LHCN-M2 (cell line): ENCODE measurements at regions not wholly inside any gene's neighbourhood (a gene's known extent, or its start where the extent isn't known, plus 50 kb on each side); places are given as distances from the start of the nearest gene placed in this dataset.

Experiments used
- DNase-seq: peaks from one replicate; pipeline ENCODE4 v3.0.0-alpha.2; 2012; ENCODE audit warnings: low read depth

DNA sequence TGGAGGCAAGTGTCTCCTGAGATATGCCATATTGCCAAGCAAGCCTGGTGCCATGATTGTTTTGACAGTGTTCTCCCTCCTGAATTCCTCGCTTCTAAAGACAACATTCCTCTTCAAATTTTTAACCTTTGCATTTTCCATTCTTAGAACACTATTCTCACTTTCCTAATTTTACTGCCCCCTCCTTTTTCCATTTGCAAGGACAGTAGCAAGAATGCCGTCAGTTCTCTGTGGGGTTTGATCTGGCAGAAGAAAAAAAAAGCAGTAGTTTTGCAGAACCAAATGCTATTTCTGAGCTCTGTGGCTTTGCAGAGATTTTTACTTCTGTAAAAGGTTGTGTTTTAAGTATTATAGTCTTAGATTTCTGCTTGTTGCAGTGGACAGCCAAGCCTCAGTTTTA lies 295.2 kb downstream of the NUAK1 start:
- no peak for DNase-seq

DNA sequence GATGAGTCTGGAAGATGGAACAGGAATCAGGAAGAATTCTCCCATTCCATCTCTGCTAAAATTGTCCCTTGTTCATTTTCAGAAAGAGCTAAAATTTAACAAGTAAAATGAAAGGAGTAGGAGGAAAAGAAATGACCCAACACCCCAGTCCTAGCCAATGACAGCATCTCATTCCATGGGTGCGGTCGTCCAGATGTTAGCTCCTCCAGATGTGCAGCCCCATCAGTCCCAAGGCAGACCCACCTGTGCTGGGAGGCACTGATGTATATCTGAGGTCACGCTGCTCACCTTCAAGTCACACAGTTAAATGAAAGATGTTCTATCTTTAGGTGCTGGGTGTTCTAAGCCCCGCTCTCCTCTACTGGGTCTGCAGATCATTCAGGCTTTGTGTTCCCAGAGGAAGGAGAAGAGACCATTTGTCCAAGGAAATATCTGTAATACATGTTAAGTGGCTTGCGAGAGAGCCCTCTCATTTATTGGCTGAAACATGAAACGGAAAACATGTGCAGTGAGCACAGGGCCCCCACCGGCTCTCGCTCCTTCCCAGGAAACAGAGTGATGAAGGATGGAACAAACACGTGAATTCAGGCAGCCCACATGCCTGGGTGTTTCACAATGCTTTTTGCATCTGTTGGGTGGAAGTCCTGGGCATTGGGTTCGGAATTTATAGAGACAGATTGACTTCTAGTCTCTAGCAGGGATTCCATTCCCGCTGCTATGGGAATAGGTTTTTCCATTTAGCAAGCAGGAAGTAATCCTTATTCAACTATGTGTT lies 294.6 kb downstream of the NUAK1 start:
- no peak for DNase-seq

DNA sequence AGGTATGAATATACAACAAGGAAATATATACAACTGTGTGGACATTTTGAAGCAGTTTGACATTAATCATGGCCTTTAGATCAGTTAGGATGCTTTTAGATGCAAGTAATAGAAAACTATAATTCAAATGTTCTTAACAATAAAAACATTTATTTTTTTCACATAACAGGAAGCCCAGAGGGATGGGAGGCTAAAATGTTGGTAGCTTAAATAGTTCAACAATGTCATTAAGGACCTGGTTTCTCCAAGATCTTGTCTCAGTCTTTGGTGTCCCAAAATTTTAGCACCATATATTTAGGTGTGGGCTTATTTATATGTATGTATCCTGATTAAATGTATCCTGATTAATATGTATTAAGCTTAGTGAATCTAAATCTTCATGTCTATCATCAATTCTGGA lies 292.4 kb downstream of the NUAK1 start:
- DNase-seq, result no peak

DNA sequence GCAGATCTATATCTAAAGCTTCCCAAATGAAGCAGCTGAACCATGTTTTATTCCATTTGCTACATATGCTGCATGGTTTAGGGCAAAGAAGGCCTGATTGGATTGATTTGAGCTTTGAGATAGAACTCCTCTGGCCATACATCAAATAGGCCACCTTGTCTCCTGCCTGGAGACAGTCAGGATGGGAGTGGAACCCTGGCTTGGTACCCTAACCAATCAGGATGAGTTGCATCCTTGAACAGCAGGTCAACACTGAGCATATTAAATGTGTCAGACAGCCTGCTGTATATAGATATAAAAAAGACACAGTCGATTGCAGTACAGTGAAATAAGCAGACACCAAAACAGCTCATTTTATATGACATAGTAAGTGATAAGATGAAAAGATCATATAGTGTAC lies 291.7 kb downstream of the NUAK1 start:
- no peak for DNase-seq

DNA sequence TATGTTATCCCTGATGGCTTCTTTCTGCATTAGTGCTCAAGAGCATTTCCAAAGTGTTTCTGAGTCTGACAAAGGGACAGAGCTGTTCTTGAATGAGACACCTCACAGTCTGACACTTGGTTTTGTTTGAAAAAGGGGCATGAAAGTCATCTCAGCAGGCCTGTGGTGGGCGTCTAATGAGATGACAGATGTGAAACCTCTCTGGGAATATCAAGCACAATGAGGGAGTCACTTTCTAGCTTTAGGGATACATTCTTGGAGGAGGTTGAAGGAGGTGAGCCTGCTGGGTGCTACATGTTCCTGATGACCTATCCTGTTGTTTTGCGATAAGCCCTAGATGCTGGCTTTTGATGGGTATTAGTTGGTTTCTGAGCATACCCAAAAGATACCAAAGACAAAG lies 290.5 kb downstream of the NUAK1 start:
- no peak for DNase-seq

DNA sequence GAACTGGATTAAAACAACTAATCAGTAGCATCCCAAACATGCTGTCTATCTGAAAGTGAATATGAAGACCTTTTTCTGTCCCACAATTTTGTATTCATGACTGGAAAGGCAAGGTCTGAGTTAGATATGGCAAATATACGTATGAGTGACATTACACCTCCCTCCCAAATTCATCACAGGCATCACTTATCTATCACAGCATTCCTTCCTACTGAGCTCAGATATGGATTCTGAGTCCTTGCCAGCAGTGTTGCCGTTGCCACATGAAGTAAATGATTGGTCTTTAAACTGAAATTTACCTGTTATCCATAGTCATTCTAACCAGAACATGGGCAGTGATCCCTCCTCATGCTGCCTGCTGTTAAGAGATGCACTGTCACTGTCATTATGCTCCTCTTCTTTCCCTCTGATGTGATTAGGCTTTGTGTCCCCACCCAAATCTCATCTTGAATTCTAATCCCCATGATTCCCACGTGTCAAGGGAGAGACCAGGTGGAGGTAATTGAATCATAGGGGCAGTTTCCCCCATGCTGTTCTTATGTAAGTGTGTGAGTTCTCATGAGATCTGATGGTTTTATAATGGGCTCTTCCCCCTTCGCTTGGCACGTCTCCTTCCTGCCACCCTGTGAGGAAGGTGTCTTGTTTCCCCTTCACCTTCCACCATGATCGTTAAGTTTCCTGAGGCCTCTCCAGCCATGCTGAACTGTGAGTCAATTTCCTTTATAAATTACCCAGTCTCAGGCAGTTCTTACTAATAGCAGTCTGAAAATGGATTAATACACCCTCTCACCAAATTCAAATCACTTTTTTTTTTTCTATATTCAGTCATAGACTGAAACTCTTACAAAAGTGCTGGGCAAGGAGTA lies 288.4 kb downstream of the NUAK1 start:
- no peak for DNase-seq

DNA sequence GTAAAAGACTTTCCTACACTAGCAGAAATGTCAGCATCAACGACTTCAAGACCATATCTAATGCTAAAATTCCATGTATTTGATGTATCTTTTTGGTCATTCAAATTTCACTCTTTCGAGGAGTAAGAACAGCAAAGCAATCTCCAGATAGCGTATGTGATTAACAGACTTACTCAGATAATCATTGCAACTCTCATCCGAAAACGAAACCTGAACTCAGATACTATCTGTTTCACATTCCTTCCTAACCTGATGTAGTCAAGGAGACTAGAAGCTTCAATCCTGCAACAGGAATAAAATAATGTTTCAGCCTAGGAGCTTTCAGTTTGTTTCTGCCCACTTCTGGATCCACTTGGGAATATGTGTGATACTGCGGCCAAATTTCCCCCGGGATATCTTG lies 286.3 kb downstream of the NUAK1 start:
- DNase-seq, result peak; percentile 9

DNA sequence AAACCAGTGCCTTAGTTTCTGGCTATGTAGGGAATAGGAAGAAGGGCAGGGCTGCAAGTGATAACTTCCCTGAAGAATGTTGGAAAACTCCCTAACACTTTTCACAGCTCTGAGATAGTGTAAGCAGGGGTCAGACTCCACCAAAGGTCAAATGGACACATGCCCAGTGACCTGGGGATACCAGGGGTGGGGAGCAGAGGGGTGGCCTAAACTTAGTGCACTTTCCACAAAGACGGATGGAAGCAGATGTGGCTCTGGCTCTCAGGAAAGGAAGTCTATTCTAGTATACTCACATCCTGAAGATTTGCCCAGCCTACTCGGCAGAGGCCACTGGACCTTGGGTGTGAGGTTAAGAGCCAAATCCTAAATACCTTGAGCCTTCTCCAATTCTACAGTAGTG lies 285.8 kb downstream of the NUAK1 start:
- peak; percentile 39 for DNase-seq

DNA sequence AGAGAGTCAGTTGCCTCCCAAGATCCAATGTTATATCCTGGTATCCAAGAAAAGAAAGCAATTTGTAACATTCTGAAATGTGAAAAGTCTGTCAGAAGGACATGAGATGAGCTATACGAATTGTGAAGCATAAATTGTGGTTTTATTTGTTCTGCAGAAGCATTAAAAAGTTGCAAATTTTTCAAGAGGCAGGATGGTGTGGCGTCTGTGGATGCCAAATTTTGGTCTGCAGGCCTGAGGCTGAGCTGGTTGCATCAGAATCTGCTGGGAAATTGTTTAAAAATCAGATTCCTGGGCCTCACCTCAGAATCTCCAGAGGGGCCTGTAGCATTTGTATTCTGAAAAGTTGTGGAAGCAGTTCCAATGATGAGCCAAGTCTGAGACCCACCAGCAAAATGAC lies 284.7 kb downstream of the NUAK1 start:
- DNase-seq, result no peak

DNA sequence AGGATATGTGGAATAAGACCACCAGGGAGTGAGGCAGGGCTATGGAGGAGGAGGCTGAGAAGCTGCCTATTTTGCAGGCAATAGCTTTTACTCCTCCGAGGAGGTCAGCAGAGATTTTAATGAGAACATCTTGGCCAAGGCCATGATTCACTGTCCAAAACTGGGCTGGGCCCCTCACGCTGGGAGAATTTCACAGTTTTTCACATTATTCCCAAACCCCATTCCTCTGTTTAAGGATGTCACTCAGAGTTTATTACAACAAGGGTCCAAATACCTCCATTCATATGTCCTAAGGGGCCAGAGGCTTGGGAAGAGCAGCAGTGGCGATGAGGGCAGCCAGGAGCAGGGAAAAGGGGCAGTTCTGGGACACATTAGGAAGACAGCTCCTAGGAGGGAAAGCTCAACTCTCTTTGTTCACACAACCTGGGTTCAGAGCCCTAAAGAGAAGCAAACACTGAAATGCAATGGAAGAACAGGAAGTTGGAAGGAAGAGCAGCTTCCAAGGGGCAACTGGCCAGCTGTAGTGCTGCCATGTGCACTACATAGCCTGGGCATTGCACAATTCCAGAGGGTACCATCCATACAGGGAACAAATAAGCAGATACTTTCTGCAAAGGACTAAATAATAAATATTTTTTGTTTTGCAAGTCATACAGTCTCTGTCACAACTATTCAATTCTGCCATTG lies 283.2 kb downstream of the NUAK1 start:
- no peak for DNase-seq

DNA sequence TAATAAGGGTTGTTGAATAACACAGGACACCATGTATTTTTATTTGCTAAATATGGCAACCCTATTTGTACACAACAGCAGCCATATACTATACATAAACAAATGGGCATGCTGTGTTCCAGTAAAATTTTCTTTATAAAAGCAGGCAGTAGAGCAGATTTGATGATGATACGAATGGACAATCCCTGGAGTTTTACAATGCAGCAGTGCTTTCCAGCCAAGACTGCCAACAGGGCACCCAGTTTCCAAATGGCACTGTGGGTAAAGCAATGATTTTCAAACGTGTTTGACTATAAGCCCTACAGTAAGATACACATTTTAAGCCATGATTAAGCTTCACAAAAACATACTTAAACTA lies 282.7 kb downstream of the NUAK1 start:
- DNase-seq, result no peak

DNA sequence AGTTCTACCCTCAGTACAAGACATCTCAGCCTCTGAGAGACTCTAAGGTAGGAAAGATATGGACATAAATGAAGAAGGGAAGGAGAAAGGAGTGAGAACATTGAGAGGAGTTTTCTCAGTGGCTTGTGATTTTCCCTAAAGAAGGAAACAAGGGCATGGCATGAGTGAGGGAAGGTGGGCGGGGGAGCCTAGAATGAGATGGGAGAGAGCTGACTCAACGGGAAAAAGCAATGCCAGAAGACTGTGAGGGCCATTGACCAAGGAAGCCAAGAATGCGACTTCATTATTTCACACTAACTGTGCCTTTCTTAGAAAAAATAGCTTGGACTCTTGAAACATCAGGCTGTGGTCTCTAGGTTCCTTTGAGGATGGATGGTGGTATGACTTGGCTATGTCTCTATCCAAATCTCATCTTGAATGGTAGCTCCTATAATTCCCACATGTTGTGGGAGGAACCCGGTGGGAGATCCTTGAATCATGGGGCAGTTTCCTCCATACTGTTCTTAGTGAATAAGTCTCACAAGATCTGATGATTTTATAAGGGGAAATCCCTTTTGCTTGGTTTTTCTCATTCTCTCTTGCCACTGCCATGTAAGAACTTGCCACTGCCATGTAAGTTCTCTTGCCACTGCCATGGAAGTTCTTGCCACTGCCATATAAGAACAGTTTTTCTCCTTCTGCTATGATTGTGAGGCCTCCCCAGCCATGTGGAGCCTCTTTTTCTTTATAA lies 279.6 kb downstream of the NUAK1 start:
- DNase-seq, result no peak

DNA sequence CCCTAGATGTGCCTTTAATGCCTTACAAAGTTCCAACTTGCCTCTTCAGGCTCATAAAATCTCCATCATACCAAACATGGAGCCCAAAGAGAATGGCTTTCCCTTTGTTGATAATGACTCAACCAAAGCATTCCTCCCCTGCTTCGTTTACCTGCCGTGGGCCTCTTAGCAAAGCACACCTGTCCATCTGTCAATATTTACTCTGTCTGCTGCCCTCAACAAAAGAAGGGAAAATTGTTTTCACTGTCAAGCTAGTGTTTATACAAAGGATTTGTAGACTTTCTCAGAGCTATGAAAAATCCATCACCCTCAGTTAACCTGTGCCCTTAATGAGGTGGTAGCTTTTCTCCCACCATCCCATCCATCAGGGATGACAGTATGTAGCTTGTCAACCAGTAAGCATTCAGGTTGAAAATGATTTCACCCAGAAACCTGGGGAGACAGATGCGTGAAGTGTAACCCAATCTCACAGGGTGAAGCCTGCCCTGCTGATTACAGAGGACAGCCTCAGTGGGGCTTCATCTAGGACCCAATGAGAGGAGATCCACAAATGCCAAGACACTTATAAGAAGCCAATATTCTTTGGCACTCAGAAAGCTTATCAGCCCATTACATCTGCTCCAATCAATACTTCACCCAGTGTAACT lies 278.1 kb downstream of the NUAK1 start:
- no peak for DNase-seq

DNA sequence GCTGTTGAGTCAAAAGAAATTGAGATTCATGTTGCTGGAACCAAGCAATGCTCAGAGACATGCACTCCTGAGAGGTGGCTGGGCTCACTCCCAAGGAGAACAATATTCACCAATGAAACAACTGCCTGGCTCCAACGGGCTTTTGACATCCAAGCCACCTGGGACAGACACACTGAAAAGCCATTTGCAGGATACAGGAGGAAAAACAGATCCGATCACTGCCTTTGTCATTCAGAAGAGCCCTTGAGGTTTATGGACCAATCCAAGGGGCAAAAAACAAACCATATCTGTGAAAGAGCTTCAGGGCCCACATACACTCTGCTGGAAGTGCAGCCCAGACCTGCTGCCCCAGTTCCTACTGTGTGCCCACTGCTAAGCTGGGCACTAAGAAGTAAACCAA lies 277.5 kb downstream of the NUAK1 start:
- no peak for DNase-seq

DNA sequence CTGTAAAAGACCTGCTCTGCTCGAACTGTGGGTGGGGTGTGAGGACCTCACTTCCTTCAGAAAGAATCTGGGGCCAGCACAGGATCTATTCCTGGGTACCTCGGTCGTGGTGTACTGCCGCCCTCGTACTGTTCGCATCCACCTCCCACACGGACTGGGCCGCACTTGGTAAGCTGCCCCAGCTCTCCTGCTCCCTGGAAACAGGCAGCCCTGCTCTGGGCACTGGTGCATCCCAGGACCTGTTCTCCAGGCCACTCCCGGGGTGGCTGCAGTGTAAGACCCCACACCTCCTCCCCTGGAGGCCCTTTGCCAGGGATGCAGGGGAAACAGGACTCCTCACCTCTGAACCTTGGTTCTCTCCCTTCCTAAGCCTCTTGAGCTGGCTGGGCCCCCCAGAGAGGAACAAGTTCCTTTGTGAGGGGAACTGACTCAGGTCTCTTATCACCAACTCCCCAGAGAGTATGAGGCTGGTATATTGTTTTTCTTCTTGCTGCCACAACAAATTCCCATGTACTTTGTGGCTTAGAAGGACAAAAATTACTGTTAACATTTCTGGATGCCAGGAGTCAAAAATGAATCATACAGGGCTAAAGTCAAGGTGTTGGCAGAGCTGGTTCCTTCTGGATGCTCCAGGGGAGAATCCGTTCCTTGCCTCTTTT lies 276.5 kb downstream of the NUAK1 start:
- peak; percentile 9 for DNase-seq

DNA sequence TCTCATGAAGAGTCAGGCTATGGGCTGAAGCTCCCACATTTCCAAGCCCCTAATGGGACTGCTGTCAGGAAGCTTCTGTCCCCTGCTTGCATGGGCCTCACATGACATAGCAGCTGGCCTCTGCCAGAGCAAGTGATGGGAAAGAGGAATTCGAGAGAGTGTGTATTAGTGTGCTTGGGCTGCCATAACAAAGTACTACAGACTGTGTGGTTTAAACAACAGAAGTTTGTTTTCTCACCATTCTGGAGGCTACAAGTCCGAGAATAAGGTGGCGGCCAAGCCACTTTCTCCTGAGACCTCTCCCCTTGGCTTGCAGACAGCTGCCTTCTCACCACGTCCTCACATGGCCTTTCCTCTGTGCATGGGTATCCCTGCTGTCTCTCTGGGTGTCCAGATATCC lies 274.4 kb downstream of the NUAK1 start:
- DNase-seq, result no peak

DNA sequence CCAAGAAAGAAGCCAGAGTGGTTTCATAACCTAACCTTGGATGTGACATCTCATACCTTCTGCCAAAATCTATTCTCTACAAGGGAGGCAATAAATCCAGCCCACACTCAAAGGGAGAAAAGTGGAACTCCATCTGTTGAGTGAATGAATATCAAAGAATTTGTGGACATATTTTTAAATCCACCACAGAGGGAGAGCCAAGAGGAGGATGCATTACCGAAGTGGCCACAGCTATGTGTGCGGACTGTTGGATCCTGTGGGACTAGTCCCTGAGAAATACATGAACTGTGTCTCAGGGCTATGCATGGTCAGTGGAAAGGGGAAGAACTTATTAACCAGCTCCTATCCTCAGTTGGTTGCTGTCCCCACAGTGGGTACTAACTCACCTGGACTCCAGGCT lies 273.9 kb downstream of the NUAK1 start:
- DNase-seq, result no peak

DNA sequence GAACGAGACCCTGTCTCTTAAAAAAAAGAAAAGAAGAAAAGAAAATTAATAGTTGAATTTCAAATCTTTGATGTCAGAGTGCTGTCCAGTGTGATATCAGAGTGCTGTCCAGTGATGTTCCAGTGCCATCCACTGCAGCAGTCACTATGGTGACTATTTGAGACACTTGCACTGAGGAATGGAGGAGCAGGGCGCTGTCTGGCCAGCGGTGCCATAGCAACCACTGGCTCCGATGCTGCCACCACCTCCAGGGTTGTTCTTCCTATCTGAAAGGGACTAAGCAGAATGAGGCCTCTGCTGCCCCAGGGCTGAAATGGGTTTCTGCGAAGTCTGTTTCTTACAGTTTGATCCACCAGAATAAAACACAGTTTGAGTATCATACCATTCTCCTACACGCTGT lies 272.9 kb downstream of the NUAK1 start:
- DNase-seq, result no peak

DNA sequence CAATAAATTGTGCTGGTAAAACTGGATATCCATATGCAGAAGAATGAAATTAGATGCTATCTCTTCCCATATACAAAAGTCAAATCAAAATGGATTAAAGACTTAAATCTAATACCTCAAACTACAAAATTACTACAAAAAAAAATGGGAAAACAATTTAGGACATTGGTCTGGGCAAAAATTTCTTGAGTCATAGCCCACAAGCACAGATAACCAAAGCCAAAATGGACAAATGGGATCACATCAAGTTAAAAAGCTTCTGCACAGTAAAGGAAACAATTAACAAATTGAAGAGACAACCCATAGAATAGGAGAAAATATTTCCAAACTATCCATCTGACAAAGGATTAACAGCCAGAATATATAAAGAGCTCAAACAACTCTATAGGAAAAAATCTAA lies 264.6 kb downstream of the NUAK1 start:
- no peak for DNase-seq

DNA sequence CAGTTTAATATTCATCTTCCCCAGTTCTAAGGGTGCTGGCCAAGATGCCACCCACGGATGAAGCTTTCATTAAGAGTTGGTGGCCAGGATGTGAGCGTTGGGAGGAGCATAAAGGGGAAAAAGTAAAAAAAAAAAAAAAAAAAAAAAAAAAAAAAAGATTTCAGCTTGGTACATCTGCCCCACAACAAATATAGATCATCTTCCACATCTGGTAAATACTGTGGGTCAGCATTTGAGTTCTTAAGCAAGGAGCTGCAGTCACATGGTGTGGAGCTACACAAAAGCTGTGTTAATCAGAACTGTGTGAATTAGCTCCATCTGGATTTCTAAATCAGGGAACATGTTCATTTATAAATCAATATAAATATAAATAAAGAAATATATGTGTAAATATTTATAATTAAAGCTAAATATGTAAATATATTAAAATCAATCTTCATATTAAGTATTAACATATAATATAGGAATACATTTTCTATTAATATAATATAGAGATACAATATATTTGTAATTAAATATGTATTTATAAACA lies 262.3 kb downstream of the NUAK1 start:
- no peak for DNase-seq

DNA sequence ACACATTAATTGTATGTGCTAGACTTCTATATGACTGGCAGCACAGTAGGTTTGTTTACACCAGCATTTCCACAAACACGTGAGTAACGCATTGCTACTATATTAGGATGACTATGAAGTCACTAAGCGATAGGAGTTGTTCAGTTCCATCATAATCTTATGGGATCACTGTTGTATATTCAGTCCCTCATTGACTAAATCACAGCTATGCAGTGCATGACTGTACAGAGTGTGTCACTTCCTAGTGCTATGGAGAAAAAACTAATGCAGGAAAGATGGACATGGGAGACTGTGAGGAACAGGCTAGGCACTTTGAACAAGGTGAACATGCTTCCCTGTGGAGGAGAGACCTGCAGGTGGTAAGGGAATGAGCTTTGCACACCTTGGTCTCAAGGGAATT lies 259.8 kb downstream of the NUAK1 start:
- DNase-seq, result no peak
